PC-9 (cell line): ENCODE measurements at regions not wholly inside any gene's neighbourhood (a gene's known extent, or its start where the extent isn't known, plus 50 kb on each side); places are given as distances from the start of the nearest gene placed in this dataset.

Experiments
- EZH2 ChIP-seq: fragments of 200-600 bp; sonication (generic); IDR thresholded peaks from 2 replicates; pipeline ENCODE4 v1.8.0; 2017; ENCODE audit warnings: antibody characterized with exemption, low read depth
- TF ChIP-seq, protein P1 (sequence below): fragments of 200-600 bp; sonication (generic); conservative IDR thresholded peaks from 2 replicates; pipeline ENCODE4 v1.6.1; 2017; ENCODE audit warnings: mixed run types, antibody characterized with exemption, mild to moderate bottlenecking, moderate library complexity

DNA sequence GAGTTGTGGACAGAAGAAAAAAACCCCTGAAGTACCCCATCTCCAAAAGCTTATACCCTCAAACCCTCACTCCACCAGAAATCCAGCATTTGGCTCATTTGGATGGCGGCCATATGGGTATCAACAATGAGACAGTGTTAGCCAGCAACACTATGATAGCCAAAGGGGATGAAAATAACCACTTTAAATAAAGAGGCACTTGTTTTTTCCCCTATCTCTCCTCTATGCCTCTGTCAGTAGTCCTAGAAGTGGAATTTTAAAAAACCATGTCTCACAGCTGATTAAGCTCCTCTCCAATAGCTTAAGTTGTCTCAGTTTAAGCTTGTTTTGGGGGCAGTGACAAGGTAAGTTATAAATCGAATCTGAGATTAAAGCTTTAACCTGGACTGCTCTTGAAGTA, 124.0 kb downstream of the MOSPD2 start:
- TF ChIP-seq, protein P1, sequence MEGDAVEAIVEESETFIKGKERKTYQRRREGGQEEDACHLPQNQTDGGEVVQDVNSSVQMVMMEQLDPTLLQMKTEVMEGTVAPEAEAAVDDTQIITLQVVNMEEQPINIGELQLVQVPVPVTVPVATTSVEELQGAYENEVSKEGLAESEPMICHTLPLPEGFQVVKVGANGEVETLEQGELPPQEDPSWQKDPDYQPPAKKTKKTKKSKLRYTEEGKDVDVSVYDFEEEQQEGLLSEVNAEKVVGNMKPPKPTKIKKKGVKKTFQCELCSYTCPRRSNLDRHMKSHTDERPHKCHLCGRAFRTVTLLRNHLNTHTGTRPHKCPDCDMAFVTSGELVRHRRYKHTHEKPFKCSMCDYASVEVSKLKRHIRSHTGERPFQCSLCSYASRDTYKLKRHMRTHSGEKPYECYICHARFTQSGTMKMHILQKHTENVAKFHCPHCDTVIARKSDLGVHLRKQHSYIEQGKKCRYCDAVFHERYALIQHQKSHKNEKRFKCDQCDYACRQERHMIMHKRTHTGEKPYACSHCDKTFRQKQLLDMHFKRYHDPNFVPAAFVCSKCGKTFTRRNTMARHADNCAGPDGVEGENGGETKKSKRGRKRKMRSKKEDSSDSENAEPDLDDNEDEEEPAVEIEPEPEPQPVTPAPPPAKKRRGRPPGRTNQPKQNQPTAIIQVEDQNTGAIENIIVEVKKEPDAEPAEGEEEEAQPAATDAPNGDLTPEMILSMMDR: no peak
- TF ChIP-seq EZH2: no peak
